ENCODE measurements at regions not wholly inside any gene's neighbourhood (a gene's known extent, or its start where the extent isn't known, plus 50 kb on each side); places are given as distances from the start of the nearest gene placed in this dataset.

DNA sequence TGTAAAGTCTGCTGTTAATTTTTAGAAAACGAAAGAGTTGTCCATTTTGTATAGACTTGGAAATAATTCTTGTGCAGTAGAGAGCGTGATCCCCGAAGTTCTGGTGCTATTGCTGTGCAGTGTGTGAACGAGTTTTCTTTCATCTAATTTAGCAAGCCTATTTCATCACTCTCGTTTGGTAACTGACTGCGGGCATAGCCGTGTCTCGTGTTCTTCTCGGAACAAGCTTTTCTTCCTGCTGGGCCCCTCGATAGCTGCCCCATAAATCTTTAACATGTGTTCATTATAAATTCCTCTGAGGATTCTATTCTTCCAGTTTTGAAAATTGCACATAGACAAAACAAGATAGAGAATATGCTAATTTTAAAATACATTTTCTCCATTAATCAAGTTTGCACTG lies 622.0 kb upstream of the PFKP start:
- H3K27ac ChIP-seq: no peak overlapping the region
- no peaks in the 10 kb centered on the region for H3K27me3 ChIP-seq
- WGBS, 2 donors (ENCODE audit: low coverage in 1 of 2): 69 to 77% methylated on average over 6 to 10 of the region's 10 CpGs
- H3K9me3 ChIP-seq: peaks cover 0 to 5% (median 0%) of the 10 kb centered on the region in 3 donors
- no peak overlapping the region for H3K4me3 ChIP-seq
- no peaks in the 10 kb centered on the region for H3K36me3 ChIP-seq
- no peak for ATAC-seq
- TF ChIP-seq EP300 (IDR thresholded peaks at IDR 0.05) (no peak), POLR2A (IDR thresholded peaks at IDR 0.05) (no peak), POLR2AphosphoS5 (IDR thresholded peaks at IDR 0.05) (no peak), CTCF (IDR thresholded peaks at IDR 0.05) (no peak)
- no peaks in the 10 kb centered on the region for H3K4me1 ChIP-seq

DNA sequence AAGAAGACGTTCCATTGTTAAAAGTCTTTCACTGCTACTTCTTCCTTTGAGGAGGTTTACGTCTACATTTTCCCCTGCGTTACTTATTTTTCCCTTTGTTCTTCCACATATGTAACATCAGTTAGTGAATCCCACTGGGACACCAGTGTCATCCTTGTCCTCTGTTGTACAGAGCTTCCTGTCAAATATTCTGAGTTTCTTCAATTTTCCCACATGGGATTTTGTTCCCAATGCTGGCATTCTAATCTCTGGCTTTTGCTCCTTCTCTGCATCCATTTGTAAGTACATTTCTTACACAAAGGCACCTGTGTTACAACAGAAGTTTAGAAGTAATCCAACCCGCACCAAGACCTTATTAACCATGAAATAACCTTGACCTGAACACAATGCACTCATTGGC lies 627.4 kb upstream of the PFKP start:
- Histone ChIP-seq H3K27ac (no peak overlapping the region), H3K4me3 (no peak overlapping the region), H3K4me1 (no peaks in the 10 kb centered on the region), H3K9me3 (no peaks in the 10 kb centered on the region), H3K36me3 (no peaks in the 10 kb centered on the region), H3K27me3 (peaks cover 5% of the 10 kb centered on the region)
- WGBS, 2 donors (ENCODE audit: low coverage in 1 of 2): 57 to 67% methylated on average over 4 of the region's 4 CpGs
- TF ChIP-seq CTCF (IDR thresholded peaks at IDR 0.05) (no peak), POLR2AphosphoS5 (IDR thresholded peaks at IDR 0.05) (no peak), EP300 (IDR thresholded peaks at IDR 0.05) (no peak), POLR2A (IDR thresholded peaks at IDR 0.05) (no peak)
- ATAC-seq: no peak

GRCh38 chr10:2439000-2439399 lies 628.3 kb upstream of the PFKP start:
- Histone ChIP-seq H3K4me3 (no peak overlapping the region), H3K36me3 (no peaks in the 10 kb centered on the region), H3K9me3 (peaks cover 0 to 4% (median 0%) of the 10 kb centered on the region in 3 donors), H3K27me3 (peaks cover 5% of the 10 kb centered on the region), H3K27ac (no peak overlapping the region), H3K4me1 (no peaks in the 10 kb centered on the region)
- WGBS, 2 donors (ENCODE audit: low coverage in 1 of 2): 39 to 75% methylated on average over 3 to 8 of the region's 8 CpGs
- TF ChIP-seq CTCF (IDR thresholded peaks at IDR 0.05) (no peak), POLR2A (IDR thresholded peaks at IDR 0.05) (no peak), EP300 (IDR thresholded peaks at IDR 0.05) (no peak), POLR2AphosphoS5 (IDR thresholded peaks at IDR 0.05) (no peak)
- no peak for ATAC-seq

GRCh38 chr10:2438248-2438939 lies 629.0 kb upstream of the PFKP start:
- Histone ChIP-seq H3K27ac (no peak overlapping the region), H3K36me3 (no peaks in the 10 kb centered on the region), H3K9me3 (peaks cover 0 to 4% (median 0%) of the 10 kb centered on the region in 3 donors), H3K27me3 (peaks cover 5% of the 10 kb centered on the region), H3K4me1 (no peaks in the 10 kb centered on the region), H3K4me3 (no peak overlapping the region)
- WGBS, 2 donors (ENCODE audit: low coverage in 1 of 2): 36 to 46% methylated on average over 7 of the region's 7 CpGs
- no peak for ATAC-seq
- no peak for TF ChIP-seq POLR2A (IDR thresholded peaks at IDR 0.05)
- no peak for TF ChIP-seq POLR2AphosphoS5 (IDR thresholded peaks at IDR 0.05)
- no peak for TF ChIP-seq EP300 (IDR thresholded peaks at IDR 0.05)
- TF ChIP-seq CTCF (IDR thresholded peaks at IDR 0.05): no peak

DNA sequence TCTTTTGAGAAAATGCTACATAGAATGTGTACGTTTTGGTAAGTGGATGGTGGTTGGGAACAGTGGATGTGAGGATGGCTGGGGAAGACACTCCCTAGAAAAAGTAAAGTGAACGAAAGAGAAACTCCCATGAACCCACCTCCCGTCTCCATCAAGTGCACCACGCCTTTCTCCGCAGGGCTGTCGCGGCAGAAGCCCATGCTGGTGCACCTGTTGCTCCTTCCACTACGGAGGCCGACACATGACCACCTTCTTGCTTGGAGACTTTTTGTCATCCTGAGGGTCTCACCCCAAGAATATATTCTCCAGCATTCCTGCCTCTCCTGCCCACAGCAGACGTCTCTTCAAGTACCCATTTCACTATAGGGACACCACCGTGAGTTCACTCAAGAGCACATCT lies 630.4 kb upstream of the PFKP start:
- H3K9me3 ChIP-seq: peaks cover 0 to 4% (median 0%) of the 10 kb centered on the region in 3 donors
- no peak for TF ChIP-seq POLR2A (IDR thresholded peaks at IDR 0.05)
- no peak for TF ChIP-seq EP300 (IDR thresholded peaks at IDR 0.05)
- no peak for TF ChIP-seq CTCF (IDR thresholded peaks at IDR 0.05)
- no peak for TF ChIP-seq POLR2AphosphoS5 (IDR thresholded peaks at IDR 0.05)
- no peak for ATAC-seq
- H3K36me3 ChIP-seq: no peaks in the 10 kb centered on the region
- H3K4me1 ChIP-seq: no peaks in the 10 kb centered on the region
- H3K27me3 ChIP-seq: peaks cover 5% of the 10 kb centered on the region
- H3K4me3 ChIP-seq: no peak overlapping the region
- 87 to 88% methylated on average over 9 to 11 of the region's 11 CpGs for WGBS, 2 donors (ENCODE audit: low coverage in 1 of 2)
- no peak overlapping the region for H3K27ac ChIP-seq
